HG02642 (cell line): ENCODE measurements at regions not wholly inside any gene's neighbourhood (a gene's known extent, or its start where the extent isn't known, plus 50 kb on each side); places are given as distances from the start of the nearest gene placed in this dataset.
"Not testable (repeated sequence)": the region's sequence is repeated elsewhere in the genome, so short reads cannot be mapped to it uniquely, and the experiment has no call there.

Source experiments
- ATAC-seq: cut with Tn5 transposase; IDR thresholded peaks from one replicate; pipeline ENCODE4 v1.9.1; 2021; ENCODE audit warnings: mild to moderate bottlenecking; ENCODE audit not compliant: unreplicated experiment, poor library complexity

DNA sequence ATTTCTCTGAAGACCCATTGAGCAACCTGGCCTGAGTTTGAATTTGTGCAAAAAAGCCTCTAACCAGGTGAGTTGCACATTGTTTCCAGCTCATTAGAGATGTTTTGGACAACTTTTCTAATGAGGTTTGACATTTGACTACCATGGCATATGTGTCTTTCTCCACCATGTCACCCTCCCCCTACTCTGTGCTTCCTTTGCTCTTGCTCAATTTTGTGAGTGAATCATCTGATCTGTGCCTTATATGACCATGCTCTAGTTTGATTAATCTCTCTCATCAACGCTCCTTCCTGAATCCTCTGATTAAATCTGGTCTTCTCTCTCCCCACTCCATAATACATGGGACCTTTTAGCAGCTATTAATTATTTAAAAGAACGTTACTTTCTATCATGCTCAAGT, 144.8 kb upstream of the SAMSN1 start:
- ATAC-seq = no peak

DNA sequence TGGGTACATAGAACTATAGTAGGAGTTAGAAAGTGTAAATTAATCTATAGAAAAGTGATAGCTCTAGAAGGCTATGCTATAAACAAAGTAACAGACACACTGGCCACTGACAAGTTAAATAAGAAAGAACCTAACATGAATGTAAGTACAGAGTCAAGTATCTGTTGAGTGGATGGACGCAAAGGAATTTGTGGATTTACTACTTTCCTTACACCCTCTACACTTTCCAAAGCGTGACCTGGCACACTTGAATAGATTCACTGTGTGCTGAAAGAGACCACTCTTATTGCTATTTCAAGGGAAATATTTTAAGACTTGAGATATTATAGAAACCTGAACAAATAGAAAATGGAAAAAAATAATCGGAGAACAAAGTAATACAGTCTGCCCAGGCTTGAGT, 142.8 kb upstream of the SAMSN1 start:
- ATAC-seq = no peak

DNA sequence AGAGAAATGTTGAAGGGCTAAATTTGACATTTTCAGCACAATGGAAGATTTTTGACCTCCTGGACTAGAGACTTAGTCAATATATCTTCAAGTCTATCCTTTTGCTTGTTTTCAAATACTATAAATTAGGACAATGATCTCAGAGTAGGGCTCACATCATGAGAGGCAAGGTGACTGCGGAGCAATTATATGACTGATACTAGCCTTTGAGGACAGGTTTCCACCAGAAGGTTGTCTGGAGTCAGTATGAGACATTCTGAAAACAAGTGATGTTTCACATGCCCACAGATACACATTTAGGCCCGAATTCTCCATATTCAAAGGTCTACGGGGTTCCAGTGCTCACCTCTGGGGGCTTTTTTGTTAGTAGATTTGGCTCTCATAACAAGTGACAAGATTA, 142.3 kb upstream of the SAMSN1 start:
- peak; percentile 18 for ATAC-seq

DNA sequence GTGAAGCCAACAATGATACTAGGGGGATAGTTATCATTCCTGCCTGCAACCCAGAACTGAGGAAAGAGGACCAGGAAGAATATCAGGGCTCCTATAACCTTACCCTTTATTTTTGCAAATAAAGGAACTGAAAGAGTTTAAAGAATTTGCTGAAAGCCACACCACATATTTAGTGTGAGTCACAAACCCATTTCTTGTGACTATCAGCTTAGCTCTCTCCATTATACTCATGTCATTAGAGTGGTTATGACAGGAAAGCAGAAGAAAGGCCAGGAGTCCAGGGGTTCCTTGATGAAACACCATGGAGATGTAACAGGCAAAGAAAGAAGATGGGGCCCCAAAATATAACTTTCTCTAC, 141.1 kb upstream of the SAMSN1 start:
- ATAC-seq = peak; percentile 48

DNA sequence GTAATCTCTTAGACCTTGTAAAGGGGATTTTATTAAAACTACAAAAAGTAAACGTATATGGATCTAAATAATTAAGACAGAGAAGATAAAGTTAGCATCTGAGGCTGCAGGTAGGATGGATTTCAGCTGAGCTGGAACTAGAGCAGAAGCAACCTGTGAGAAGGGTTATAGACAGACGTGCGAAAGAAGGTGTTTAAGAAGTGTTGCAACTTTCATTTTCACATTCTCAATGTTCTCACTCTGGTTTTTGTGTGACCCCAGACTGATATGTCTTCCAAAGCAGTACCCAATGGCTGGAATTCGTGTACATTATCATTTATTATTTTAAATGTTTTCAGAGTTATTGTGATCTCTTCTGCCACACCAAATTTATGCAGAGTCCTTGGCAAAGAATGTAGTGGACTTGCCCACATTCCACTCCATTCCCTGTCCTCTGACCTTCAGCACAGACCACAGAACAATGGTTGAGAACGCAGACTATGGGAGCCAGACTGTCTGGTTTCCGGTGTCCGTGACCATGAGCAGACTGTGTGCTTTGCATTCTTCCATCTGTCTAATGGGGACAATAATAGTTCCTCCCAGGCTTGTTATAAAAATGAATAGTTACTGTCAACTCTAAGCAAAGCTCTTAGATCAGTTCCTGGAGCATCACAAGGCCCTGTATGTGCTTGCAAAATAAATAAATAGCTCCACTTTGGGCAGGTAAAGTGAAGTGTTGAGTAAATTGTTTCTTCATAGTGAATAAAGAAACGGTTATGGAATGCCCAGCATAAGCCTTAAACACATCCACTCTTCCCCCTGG, 140.6 kb upstream of the SAMSN1 start:
- ATAC-seq = peak; percentile 65

DNA sequence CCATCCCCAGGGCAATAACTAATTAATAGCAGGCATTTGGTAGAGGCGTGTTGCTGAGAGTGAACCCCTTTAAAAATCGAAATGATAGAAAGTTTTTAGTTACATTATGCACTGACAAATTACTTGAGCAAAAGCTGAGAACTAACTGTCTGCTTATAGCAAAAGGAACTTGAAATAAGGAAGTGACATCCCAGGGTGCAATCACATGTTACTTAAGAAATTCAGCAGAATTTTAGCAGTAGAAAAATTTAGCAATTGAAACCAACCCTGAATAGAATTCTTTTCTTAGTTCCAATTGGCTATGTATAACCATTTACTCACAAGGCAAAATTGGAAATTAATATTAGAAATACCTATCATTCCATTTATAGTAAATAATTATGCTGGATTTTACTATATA, 139.5 kb upstream of the SAMSN1 start:
- no peak for ATAC-seq

DNA sequence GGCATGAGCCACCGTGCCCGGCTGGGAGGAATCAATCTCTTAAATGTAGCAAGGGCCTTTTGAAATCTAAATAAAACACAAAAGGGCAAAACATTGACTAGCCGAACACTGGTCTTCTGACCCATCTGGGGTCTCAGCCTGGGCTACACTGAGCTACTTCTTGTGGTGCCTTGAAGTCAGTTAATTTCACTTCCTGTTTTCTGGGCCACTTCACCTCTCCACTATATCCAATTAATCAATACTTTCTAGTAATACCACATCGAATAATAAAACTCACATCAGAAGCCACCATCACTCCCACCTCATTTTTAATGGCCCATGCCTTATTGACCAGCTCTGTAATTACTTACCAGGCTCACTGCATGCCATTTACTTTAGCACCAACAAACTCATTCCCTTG, 138.0 kb upstream of the SAMSN1 start:
- ATAC-seq = peak; percentile 33

DNA sequence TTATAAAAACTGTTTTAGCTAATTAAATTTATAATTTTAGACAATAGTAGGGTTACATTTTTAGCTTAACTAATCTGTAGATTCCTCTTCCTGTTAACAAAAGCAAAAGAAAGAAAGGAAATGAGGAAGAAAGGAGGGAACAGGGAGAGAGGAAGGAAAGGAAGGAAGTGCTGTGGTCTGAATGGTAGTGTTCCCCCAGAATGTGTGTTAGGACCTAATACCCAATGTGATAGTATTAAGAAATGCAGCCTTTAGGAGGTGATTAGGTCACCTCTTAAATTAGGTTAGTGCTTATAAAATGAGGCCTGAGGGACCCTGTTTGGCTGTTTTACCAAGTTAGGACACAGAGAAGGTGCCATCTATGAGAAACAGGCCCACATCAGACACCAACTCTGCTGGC, 136.9 kb upstream of the SAMSN1 start:
- no peak for ATAC-seq

DNA sequence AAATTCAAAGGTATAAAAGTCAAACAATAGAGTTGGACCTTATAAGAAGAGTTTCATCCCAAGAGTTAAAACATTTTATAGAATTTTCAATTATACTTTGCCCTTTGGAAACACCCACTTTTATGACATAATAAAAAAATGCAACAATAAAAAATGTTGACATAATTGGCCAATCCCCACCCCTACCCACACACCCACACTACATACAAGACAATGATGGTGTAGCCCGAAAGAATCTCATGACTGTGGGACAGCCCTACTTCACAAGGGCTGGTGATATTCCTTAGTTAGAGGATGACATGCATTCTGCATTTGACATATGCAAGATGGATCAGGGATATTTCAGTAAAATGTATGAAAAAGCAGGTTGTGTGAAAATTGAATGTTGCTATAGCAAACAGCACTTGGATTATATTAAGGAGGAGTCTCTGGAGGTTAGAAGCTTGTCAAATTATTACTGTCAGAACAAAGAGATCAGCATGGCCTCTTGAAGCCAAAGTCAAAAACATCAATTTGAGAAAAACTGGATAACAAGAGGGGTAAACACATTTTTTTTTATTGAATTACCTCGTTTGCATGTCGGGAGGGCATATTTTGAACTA, 133.0 kb upstream of the SAMSN1 start:
- ATAC-seq = no peak

DNA sequence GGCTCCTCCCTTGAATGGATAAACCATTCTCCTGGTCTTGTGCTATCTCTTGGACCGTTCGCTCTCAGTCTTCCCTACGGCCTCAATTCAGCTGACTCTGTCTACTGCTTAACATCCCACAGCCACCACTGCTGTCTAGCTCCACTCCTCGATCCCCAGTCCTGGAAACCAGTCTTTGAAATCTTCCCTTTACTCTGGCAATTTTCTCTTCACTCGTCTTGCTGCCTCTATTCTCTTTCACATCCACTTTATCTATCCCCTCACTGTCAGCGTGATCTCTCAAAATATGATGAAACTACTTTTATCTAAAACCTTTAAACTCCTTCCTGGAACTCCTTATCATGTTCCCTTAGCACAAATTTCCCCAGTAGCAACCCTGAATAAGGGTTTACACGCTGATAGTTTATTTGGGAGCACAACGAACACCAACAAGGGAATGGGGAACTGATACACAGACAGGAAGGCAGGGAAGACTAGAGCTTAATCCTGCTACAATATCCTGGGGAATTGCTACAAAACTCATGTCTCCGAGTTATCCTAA, 131.6 kb upstream of the SAMSN1 start:
- no peak for ATAC-seq

DNA sequence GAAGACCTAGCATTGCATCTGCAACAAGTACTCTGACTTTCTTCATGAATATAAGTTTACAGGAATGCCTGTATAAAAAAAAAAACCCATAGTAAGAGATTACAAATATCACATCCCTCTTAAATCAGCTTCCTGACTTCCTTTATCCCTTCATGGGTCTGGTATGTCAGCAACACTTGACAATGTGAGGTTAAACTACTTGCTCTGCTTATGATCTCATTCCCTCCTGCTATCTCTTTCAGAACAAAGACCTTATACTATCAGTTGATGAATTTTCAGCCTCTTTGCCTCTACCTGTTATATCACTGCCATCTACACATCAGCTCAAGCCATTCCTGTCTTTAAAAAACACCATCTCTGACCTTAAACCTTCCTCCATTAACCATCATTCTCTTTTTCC, 130.9 kb upstream of the SAMSN1 start:
- no peak for ATAC-seq

DNA sequence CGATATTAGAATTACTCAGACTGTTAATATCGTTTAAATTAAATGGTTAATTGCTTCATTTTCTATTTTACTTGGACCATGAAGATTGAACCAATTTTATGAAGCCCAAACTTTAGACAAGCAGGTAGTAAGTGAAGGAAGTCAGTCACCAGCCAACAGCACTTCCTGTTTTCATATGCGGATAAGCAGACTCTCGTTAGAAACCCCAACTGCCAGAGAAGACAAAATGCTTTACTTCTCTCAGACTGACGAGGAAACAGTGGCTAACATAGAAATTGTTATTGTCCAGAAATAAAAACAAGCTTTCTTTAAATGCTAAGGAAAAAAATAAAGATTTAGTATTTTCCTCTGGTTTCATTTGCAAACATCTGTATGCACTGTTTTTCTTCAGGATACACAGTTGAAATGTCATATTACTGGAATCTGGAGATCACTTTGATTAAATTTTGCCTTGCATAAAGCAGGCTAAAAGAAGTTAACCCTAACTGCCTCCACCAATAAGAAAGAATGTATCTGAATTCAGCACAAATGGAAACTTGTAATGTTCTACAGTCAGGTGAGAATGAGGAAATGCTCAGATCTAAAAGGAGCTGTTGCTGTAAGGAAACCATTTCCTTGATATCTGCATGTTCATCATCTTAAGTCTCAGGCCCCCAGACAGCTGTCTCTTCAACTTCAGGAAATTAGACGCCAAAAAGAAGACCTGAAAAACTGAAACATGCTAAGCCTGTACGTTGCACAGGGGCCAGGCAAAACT, 129.8 kb upstream of the SAMSN1 start:
- peak; percentile 74 for ATAC-seq

DNA sequence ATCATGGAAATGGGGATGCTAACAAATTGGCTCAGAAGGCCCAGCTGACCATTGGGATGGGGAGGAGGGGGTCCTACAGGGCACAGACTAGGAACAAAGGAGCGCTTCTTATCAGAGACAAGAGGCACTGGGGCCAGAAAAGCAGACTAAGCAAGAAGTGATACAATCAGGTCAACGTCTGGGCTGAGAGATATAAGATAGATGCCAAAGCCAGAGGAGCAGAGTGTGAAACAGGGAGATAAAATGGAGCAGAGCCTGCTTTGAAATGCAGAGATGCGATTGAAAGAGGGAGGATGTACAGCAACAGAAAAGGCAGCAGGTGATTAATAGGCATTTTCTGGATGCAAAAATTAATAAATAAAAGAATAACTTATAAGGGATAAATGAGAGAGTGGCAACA, 127.5 kb upstream of the SAMSN1 start:
- no peak for ATAC-seq

DNA sequence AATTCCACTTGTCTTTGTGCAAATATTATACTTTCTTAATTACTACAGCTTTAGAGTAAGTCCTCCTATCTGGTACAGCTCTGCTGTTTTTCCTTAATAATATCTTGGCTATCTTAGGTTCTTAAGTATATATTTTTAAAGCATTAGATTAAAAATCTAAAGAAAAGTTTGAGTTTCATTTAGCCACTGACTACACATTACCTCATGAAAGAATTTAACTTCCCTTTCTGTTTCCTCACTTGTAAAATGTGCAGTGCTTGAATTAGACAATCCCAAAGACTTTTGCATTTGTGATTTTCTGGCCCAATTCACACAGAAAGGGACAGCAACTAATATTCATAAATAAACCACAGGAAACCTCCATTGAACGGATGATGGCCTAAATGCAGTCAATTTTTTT, 126.4 kb upstream of the SAMSN1 start:
- no peak for ATAC-seq

DNA sequence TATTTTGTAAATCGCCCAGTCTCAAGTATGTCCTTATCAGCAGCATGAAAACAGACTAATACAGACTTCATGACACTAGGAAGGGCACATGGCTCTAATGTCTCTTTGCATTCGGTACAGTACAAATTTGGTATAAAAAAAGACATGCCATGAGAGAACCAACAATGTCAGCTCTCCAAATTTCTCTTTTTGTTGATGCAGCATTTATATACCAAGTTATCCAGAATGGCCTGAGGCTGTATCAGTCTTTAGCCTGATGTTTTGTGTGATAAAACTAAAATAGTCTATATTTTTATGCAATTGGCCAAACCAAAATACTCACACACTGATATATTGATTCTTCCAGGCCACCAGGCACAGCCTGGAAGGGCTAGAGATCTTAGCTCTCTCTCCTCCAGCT, 124.3 kb upstream of the SAMSN1 start:
- ATAC-seq = no peak

DNA sequence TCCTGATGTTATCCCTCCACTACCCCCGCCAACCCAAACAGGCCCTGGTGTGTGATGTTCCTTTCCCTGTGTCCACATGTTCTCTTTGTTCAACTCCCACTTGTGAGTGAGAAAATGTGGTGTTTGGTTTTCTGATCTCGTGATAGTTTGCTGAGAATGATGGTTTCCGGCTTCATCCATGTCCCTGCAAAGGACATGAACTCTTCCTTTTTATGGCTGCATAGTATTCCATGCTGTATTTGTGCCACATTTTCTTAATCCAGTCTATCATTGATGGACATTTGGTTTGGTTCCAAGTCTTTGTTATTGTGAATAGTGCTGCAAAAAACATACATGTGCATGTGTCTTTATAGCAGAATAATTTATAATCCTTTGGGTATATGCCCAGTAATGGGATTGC, 123.0 kb upstream of the SAMSN1 start:
- ATAC-seq = not testable (repeated sequence)

DNA sequence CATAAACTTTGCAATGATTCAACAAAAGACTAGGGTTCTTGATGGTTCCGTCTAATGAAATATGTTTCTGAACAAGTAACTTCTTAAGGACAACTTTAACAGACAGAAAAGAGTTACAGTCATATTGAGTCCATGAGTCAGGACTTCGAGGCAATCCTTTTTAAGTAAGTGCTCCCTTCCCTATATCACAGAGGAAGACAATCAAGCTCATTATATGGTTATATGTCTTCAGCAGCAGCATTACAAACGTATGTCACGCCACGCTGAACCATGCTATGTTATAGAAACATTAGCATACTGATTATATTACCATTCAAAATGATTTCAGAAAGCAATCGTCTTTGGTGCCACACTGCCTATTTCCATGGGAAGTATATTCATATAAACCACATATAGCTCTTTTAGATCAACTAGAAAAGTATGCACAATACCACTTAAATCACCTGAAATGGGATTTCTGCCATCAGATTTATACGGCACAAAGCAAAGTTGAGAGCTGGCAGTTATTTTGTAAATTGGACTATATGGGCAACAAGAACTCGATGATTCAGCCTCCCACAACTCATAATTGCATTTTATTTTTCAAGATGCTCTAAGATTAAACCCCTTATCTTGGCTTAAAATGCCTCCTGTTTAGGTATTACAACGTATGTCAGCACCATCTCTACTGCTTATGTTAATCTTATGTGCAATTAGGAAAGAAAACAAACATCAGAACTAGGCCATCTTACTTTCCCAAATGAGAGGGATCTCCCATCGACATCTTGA, 111.3 kb upstream of the SAMSN1 start:
- ATAC-seq = no peak

DNA sequence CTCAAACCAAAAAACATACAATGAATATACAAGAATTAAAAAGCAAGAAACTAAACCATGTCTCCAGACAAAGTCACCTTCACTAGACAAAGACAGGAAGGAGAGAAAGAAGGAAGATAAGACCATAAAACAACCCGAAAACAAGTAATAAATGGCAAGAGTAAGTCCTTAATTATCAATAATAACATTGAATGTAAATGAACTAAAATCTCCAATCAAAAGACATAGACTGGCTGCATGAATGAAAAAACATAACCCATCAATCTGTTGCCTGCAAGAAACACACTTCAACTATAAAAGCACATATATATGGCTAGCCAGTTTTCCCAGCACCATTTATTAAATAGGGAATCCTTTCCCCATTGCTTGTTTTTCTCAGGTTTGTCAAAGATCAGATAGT, 100.8 kb upstream of the SAMSN1 start:
- ATAC-seq = no peak

DNA sequence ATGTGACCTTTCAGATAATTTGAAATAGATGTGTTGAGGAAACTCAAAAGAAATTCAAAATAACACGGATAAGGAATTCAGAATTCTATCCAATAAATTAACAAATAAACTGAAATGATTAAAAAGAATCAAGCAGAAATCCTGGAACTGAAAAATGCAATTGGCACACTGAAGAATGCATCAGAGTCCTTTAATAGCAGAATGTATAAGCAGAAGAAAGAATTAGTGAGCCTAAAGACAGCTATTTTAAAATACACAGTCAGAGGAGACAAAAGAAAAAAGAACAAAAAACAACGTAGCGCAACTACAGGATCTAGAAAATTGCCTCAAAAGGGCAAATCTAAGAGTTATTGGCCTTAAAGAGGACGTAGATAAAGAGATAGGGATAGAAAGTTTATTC, 99.6 kb upstream of the SAMSN1 start:
- no peak for ATAC-seq

DNA sequence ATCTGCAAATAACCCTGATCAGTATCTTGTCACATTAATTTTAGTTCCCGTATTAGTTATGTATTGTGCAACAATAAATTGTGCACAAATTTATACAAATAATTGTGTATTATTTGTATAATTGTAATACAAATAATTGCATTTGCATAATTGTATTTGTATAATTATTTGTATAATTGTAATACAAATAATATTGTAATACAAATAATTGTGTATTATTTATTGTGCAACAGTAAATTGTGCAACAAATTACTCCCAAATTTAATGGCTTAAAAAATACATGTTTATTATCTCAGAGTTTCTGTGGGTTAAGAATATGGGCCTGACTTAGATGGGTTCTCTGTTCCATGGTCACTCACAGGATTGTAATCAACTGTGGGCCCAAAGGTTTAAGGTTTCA, 86.2 kb upstream of the SAMSN1 start:
- ATAC-seq = no peak
